ENCODE measurements at regions not wholly inside any gene's neighbourhood (a gene's known extent, or its start where the extent isn't known, plus 50 kb on each side); places are given as distances from the start of the nearest gene placed in this dataset.

- Histone ChIP-seq H3K9me3 (peaks cover 0 to 4% (median 0%) of the 10 kb centered on the region in 4 donors), H3K27me3 (no peaks in the 10 kb centered on the region), H3K27ac (no peak overlapping the region), H3K4me1 (no peaks in the 10 kb centered on the region), H3K4me3 (no peak overlapping the region), H3K36me3 (no peaks in the 10 kb centered on the region)
- 89 to 93% (median 92%) methylated on average over 7 of the region's 7 CpGs for whole genome bisulfite sequencing, 5 donors
- DNase-seq = no peak
- intact Hi-C loops (cut with DNase I; ENCODE audit: low total_unique reads) = no loop called here
- TF ChIP-seq CTCF (IDR thresholded peaks at IDR 0.05) (no peak), POLR2A (IDR thresholded peaks at IDR 0.05) (no peak), POLR2AphosphoS5 (IDR thresholded peaks at IDR 0.05) (no peak), EP300 (IDR thresholded peaks at IDR 0.05) (no peak)
Measured at GRCh38 chr2:8073916-8074315, 607.9 kb upstream of the ID2 start.

- no peak for DNase-seq
- peak overlapping the region in 1 of 5 donors; percentile 27 for H3K27ac ChIP-seq
- no peaks in the 10 kb centered on the region for H3K27me3 ChIP-seq
Measured at GRCh38 chr2:8076448-8077342, 605.2 kb upstream of the ID2 start.

GRCh38 chr2:8078705-8079104 is 603.2 kb upstream of the ID2 start:
- intact Hi-C loops (cut with DNase I; ENCODE audit: low total_unique reads) = no loop called here

More at GRCh38 chr2:8076448-8077342, 605.2 kb upstream of the ID2 start:
- intact Hi-C loops (cut with DNase I; ENCODE audit: low total_unique reads) = no loop called here
- no peak for TF ChIP-seq CTCF (IDR thresholded peaks at IDR 0.05)
- H3K9me3 ChIP-seq = peaks cover 0 to 4% (median 0%) of the 10 kb centered on the region in 4 donors
- H3K4me3 ChIP-seq = no peak overlapping the region
- H3K36me3 ChIP-seq = no peaks in the 10 kb centered on the region
- WGBS, 5 donors = 64 to 76% (median 68%) methylated on average over 6 of the region's 6 CpGs
- H3K4me1 ChIP-seq = no peaks in the 10 kb centered on the region

GRCh38 chr2:8080063-8080462 is 601.8 kb upstream of the ID2 start:
- TF ChIP-seq POLR2A (IDR thresholded peaks at IDR 0.05) = no peak
- TF ChIP-seq POLR2AphosphoS5 (IDR thresholded peaks at IDR 0.05) = no peak
- no peak for TF ChIP-seq EP300 (IDR thresholded peaks at IDR 0.05)
- no peak for TF ChIP-seq CTCF (IDR thresholded peaks at IDR 0.05)
- Histone ChIP-seq H3K4me3 (no peak overlapping the region), H3K27me3 (no peaks in the 10 kb centered on the region), H3K27ac (no peak overlapping the region), H3K4me1 (no peaks in the 10 kb centered on the region), H3K36me3 (no peaks in the 10 kb centered on the region), H3K9me3 (peaks cover 0 to 4% (median 0%) of the 10 kb centered on the region in 4 donors)
- DNase-seq = no peak
- intact Hi-C loops (cut with DNase I; ENCODE audit: low total_unique reads) = no loop called here

More at GRCh38 chr2:8078705-8079104, 603.2 kb upstream of the ID2 start:
- no peaks in the 10 kb centered on the region for H3K4me1 ChIP-seq
- peaks cover 0 to 4% (median 0%) of the 10 kb centered on the region in 4 donors for H3K9me3 ChIP-seq
- no peaks in the 10 kb centered on the region for H3K36me3 ChIP-seq
- H3K27me3 ChIP-seq = no peaks in the 10 kb centered on the region
- H3K4me3 ChIP-seq = no peak overlapping the region
- WGBS, 5 donors = 87 to 100% (median 97%) methylated on average over 2 of the region's 2 CpGs
- no peak for DNase-seq
- no peak overlapping the region for H3K27ac ChIP-seq
- no peak for TF ChIP-seq POLR2A (IDR thresholded peaks at IDR 0.05)
- no peak for TF ChIP-seq CTCF (IDR thresholded peaks at IDR 0.05)
